Mesothelial cell of epicardium (in vitro differentiated cells): ENCODE measurements at regions not wholly inside any gene's neighbourhood (a gene's known extent, or its start where the extent isn't known, plus 50 kb on each side); places are given as distances from the start of the nearest gene placed in this dataset.

Experiments
- DNase-seq, 2 experiments: peaks; one replicate each; pipeline ENCODE4 v3.0.0; 2021; ENCODE audit warnings: low spot score in 2 of 2; ENCODE audit not compliant: unreplicated experiment in 2 of 2
- H3K27ac Mint-ChIP-seq: 2 replicates; pipeline ENCODE4 v1.8.0; 2021; ENCODE audit warnings: mixed read lengths
- H3K27me3 Mint-ChIP-seq: 2 replicates; pipeline ENCODE4 v1.8.0; 2021; ENCODE audit warnings: low read depth, mixed read lengths
- H3K36me3 Mint-ChIP-seq: 2 replicates; pipeline ENCODE4 v1.8.0; 2021; ENCODE audit warnings: mixed read lengths
- H3K4me1 Mint-ChIP-seq: 2 replicates; pipeline ENCODE4 v1.8.0; 2021; ENCODE audit warnings: mixed read lengths
- H3K4me3 Mint-ChIP-seq: 2 replicates; pipeline ENCODE4 v1.8.0; 2021; ENCODE audit warnings: mild to moderate bottlenecking, moderate library complexity, mixed read lengths
- H3K9me3 Mint-ChIP-seq: 2 replicates; pipeline ENCODE4 v1.8.0; 2021; ENCODE audit warnings: mixed read lengths
- CTCF ChIP-seq: fragments of 200-600 bp; sonication (generic); IDR thresholded peaks from one replicate; pipeline ENCODE4 v1.5.0; 2021; ENCODE audit warnings: antibody characterized with exemption; ENCODE audit not compliant: unreplicated experiment

- peak overlapping the region; percentile 6 for H3K27ac Mint-ChIP-seq
- peaks cover 9% of the 10 kb centered on the region for H3K4me1 Mint-ChIP-seq
- H3K4me3 Mint-ChIP-seq: no peak overlapping the region
- no peak for DNase-seq
- H3K27me3 Mint-ChIP-seq: no peaks in the 10 kb centered on the region
- H3K36me3 Mint-ChIP-seq: peaks cover 1% of the 10 kb centered on the region
- H3K9me3 Mint-ChIP-seq: no peaks in the 10 kb centered on the region
- TF ChIP-seq CTCF: no peak
These were observed 502.2 kb upstream of the PHF14 start for GRCh38 chr7:10471280-10472058.

- H3K27ac Mint-ChIP-seq: no peak overlapping the region
- no peaks in the 10 kb centered on the region for H3K9me3 Mint-ChIP-seq
- H3K4me1 Mint-ChIP-seq: peaks cover 9% of the 10 kb centered on the region
- no peak for DNase-seq
- no peak for TF ChIP-seq CTCF
- no peak overlapping the region for H3K4me3 Mint-ChIP-seq
- H3K27me3 Mint-ChIP-seq: no peaks in the 10 kb centered on the region
- no peaks in the 10 kb centered on the region for H3K36me3 Mint-ChIP-seq
These were observed 501.6 kb upstream of the PHF14 start for GRCh38 chr7:10472115-10472514.

- H3K27me3 Mint-ChIP-seq: no peaks in the 10 kb centered on the region
- no peaks in the 10 kb centered on the region for H3K36me3 Mint-ChIP-seq
- no peak overlapping the region for H3K27ac Mint-ChIP-seq
- H3K9me3 Mint-ChIP-seq: no peaks in the 10 kb centered on the region
- peaks cover 9% of the 10 kb centered on the region for H3K4me1 Mint-ChIP-seq
- no peak for TF ChIP-seq CTCF
- DNase-seq: no peak
- no peak overlapping the region for H3K4me3 Mint-ChIP-seq
These were observed 500.1 kb upstream of the PHF14 start for GRCh38 chr7:10473569-10473968.

GRCh38 chr7:10474048-10474447 is 499.6 kb upstream of the PHF14 start:
- DNase-seq: no peak

GRCh38 chr7:10475940-10476641 is 497.6 kb upstream of the PHF14 start:
- TF ChIP-seq CTCF: no peak
- H3K27ac Mint-ChIP-seq: no peak overlapping the region
- H3K4me3 Mint-ChIP-seq: no peak overlapping the region
- H3K9me3 Mint-ChIP-seq: no peaks in the 10 kb centered on the region
- H3K4me1 Mint-ChIP-seq: peaks cover 9% of the 10 kb centered on the region
- no peak for DNase-seq
- no peaks in the 10 kb centered on the region for H3K27me3 Mint-ChIP-seq
- H3K36me3 Mint-ChIP-seq: no peaks in the 10 kb centered on the region

More at GRCh38 chr7:10474048-10474447, 499.6 kb upstream of the PHF14 start:
- no peak overlapping the region for H3K4me3 Mint-ChIP-seq
- TF ChIP-seq CTCF: no peak
- H3K27me3 Mint-ChIP-seq: no peaks in the 10 kb centered on the region
- peaks cover 9% of the 10 kb centered on the region for H3K4me1 Mint-ChIP-seq
- H3K9me3 Mint-ChIP-seq: no peaks in the 10 kb centered on the region
- H3K27ac Mint-ChIP-seq: no peak overlapping the region
- H3K36me3 Mint-ChIP-seq: no peaks in the 10 kb centered on the region
